Heart left ventricle (tissue), 16 donors: ENCODE measurements at regions not wholly inside any gene's neighbourhood (a gene's known extent, or its start where the extent isn't known, plus 50 kb on each side); places are given as distances from the start of the nearest gene placed in this dataset.
A peak's percentile ranks its signal among the peaks of the same experiment; 100 is the strongest.

Experiments used
- ATAC-seq, 4 donors: fragments of 200-7000 bp; cut with Tn5 transposase; one replicate each; pipeline ENCODE4 v1.9.1; 2020 to 2022; ENCODE audit warnings: moderate library complexity in 4 of 4, mild to moderate bottlenecking in 3 of 4, moderate number of reproducible peaks in 1 of 4
- DNase-seq, 5 donors: peaks; one replicate each; pipeline ENCODE4 v3.0.0-alpha.2; 2020
- H3K27ac ChIP-seq, 12 donors: fragments of 200-600 bp; sonication (generic) in 4 of 12; one replicate each; pipeline versions ENCODE4 v1.5.0 to v1.8.0; 2016 to 2022; ENCODE audit warnings: mild to moderate bottlenecking in 2 of 12
- H3K27me3 ChIP-seq, 9 donors: fragments of 200-600 bp; sonication (generic) in 2 of 9; one replicate each; pipeline versions ENCODE4 v1.5.1 to v1.8.0; 2016 to 2022; ENCODE audit warnings: mild to moderate bottlenecking in 3 of 9
- H3K36me3 ChIP-seq, 9 donors: fragments of 200-600 bp; sonication (generic) in 2 of 9; one replicate each; pipeline versions ENCODE4 v1.5.0 to v1.8.0; 2018 to 2022; ENCODE audit warnings: mild to moderate bottlenecking in 2 of 9
- H3K4me1 ChIP-seq, 12 donors: fragments of 200-600 bp; sonication (generic) in 4 of 12; one replicate each; pipeline versions ENCODE4 v1.5.0 to v1.8.0; 2016 to 2022; ENCODE audit warnings: mild to moderate bottlenecking in 3 of 12
- H3K4me3 ChIP-seq, 12 donors: fragments of 200-600 bp; sonication (generic) in 4 of 12; one replicate each; pipeline versions ENCODE4 v1.5.0 to v1.8.0; 2017 to 2022; ENCODE audit warnings: mild to moderate bottlenecking in 9 of 12, moderate library complexity in 4 of 12
- H3K9me3 ChIP-seq, 12 donors: fragments of 200-600 bp; sonication (generic) in 4 of 12; one replicate each; pipeline versions ENCODE4 v1.5.0 to v1.8.0; 2016 to 2022; ENCODE audit warnings: mild to moderate bottlenecking in 1 of 12
- POLR2A ChIP-seq, 2 donors: fragments of 450-650 bp; IDR thresholded peaks; one replicate each; pipeline ENCODE4 v1.6.1; 2017; ENCODE audit warnings: antibody characterized with exemption in 2 of 2, mild to moderate bottlenecking in 2 of 2, moderate library complexity in 2 of 2
- WGBS, 4 donors: extraction: QIAGEN DNeasy Blood & Tissue Kit in 2 of 4; methylation state at CpG; one replicate each; pipeline versions ENCODE4 v1.1.5 to v1.1.7; 2013 to 2018; 5-methylcytosine and 5-hydroxymethylcytosine counted together
- intact Hi-C, 10 donors: fragments of 100-400 bp; cut with DNase I; formaldehyde crosslinking; loops; one replicate each; pipeline versions ENCODE4 v1.11.1 to v1.14.2; 2022
- TF ChIP-seq, protein P1 (sequence below), 12 donors: fragments of 200-600 bp; sonication (generic) in 4 of 12; IDR thresholded peaks; one replicate each; pipeline versions ENCODE4 v1.5.0 to v1.8.0; 2018 to 2022; ENCODE audit warnings: antibody characterized with exemption in 12 of 12, mild to moderate bottlenecking in 5 of 12
- donor health status: ischemic (EF 13 %, LVEDD 7.1; RV severe dilation, severe dysfunction).
- donor health status: healthy with polysubstance abuse.
- donor health status: DM: no; HTN: yes; CAD: no.
- donor health status: DM: no; HTN: no; CAD: no.
- donor health status: ischemic (EF 25% LVEDD 6.9; RV normal size, moderate dysfunction).
- donor health status: ischemic (EF 25% LVEDD 5.7; RV mildly dilated, moderate dysfunction).
- donor health status: healthy.
- donor health status: DM: yes; HTN: yes; CAD: no.
- donor health status: ischemic (EF 35%, LVEDD 5.7; RV mildly dilated, moderate dysfunction).
- donor health status: nonischemic (EF 11% LVEDD 7.7; RV severe dilation, severe dysfunction).
- donor health status: DM: yes; HTN: yes; CAD: no.
- donor health status: PGD.
- donor health status: ischemic (EF 29% LVEDD 5.4; RV normal size, mild dysfunction).
- donor health status: nonischemic (EF 23%, LVEDD 6.1; RV moderate dilation, normal function).

DNA sequence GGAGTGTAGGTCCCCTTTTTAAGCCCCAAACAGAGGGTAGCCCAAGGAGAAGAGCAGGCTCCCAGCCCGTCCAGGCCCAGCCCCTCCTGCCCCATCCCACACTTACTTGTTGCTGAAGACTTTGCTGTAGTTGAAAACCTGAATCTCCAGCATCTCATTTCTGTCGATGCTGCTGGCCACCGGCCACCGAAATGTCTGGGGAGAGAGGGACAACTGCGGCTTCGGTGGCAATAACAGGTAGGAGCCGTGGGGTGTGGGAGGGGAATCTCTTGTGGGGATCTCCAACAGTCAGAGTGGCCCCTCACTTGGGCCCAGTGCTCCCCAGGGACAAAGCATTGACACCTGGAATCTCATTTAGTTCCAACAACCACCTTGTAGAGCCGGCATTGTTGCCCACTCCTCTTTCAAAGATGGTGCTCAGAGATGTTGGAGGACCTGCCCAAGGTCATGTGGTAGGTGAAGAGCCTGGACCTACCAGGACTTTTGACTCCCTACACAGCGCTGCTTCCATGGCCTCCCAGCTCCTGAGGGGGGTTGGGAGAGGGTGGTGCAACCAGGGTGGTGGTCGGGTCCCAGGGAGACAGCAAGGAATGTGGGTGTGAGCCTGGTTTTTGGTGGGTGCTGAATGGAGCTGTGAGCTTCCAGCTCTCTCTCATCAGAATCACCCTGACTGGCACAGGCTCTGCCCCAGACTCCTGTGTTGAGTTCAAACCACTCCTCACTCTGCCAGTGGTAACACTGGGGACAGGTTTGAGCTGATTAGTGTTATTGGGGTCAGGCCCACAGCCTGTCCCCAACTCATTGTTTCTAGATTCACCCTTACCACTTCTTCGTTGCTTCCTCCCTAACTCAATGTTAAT is 50.0 kb upstream of the OTOF start:
- Histone ChIP-seq H3K27me3 (peaks cover 0 to 23% (median 0%) of the 10 kb centered on the region in 9 donors), H3K4me1 (no peaks in the 10 kb centered on the region), H3K36me3 (no peaks in the 10 kb centered on the region), H3K4me3 (no peak overlapping the region), H3K27ac (no peak overlapping the region), H3K9me3 (no peaks in the 10 kb centered on the region)
- ATAC-seq = no peak
- intact Hi-C loops = no loop called here
- DNase-seq = peak in 1 of 5 donors; percentile 5
- 80 to 88% (median 85%) methylated on average over 9 to 11 of the region's 11 CpGs for WGBS, 4 donors
- no peak for TF ChIP-seq POLR2A (IDR thresholded peaks at IDR 0.05)
- TF ChIP-seq, protein P1, sequence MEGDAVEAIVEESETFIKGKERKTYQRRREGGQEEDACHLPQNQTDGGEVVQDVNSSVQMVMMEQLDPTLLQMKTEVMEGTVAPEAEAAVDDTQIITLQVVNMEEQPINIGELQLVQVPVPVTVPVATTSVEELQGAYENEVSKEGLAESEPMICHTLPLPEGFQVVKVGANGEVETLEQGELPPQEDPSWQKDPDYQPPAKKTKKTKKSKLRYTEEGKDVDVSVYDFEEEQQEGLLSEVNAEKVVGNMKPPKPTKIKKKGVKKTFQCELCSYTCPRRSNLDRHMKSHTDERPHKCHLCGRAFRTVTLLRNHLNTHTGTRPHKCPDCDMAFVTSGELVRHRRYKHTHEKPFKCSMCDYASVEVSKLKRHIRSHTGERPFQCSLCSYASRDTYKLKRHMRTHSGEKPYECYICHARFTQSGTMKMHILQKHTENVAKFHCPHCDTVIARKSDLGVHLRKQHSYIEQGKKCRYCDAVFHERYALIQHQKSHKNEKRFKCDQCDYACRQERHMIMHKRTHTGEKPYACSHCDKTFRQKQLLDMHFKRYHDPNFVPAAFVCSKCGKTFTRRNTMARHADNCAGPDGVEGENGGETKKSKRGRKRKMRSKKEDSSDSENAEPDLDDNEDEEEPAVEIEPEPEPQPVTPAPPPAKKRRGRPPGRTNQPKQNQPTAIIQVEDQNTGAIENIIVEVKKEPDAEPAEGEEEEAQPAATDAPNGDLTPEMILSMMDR (IDR thresholded peaks at IDR 0.05) = no peak
